Right lobe of liver (tissue), 6 donors: ENCODE measurements at regions not wholly inside any gene's neighbourhood (a gene's known extent, or its start where the extent isn't known, plus 50 kb on each side); places are given as distances from the start of the nearest gene placed in this dataset.
"Not testable (repeated sequence)": the region's sequence is repeated elsewhere in the genome, so short reads cannot be mapped to it uniquely, and the experiment has no call there.

ENCODE experiments used
- ATAC-seq, 4 donors: fragments of 200-7000 bp; cut with Tn5 transposase; one replicate each; pipeline ENCODE4 v1.9.1; 2020; ENCODE audit warnings: mild to moderate bottlenecking in 4 of 4, moderate library complexity in 4 of 4
- DNase-seq, 3 donors: peaks; one replicate each; pipeline ENCODE4 v3.0.0-alpha.2; 2020
- H3K27ac ChIP-seq, 3 donors: fragments of 200-600 bp; one replicate each; pipeline ENCODE4 v1.8.0; 2022
- H3K27me3 ChIP-seq, 2 donors: fragments of 200-600 bp; one replicate each; pipeline ENCODE4 v1.8.0; 2022
- H3K36me3 ChIP-seq, 4 donors: fragments of 200-600 bp; sonication (generic) in 1 of 4; one replicate each; pipeline versions ENCODE4 v1.5.1 to v1.8.0; 2017 to 2022; ENCODE audit warnings: control low read depth in 1 of 4
- H3K4me1 ChIP-seq, 4 donors: fragments of 200-600 bp; sonication (generic) in 1 of 4; one replicate each; pipeline versions ENCODE4 v1.5.1 to v1.8.0; 2017 to 2022; ENCODE audit warnings: control low read depth in 1 of 4
- H3K4me3 ChIP-seq, 3 donors: fragments of 200-600 bp; one replicate each; pipeline ENCODE4 v1.8.0; 2022
- H3K9me3 ChIP-seq, 4 donors: fragments of 200-600 bp; sonication (generic) in 1 of 4; one replicate each; pipeline versions ENCODE4 v1.5.1 to v1.8.0; 2017 to 2022; ENCODE audit warnings: control low read depth in 1 of 4
- CTCF ChIP-seq, 4 donors: fragments of 200-600 bp in 3 of 4; fragments of 450-650 bp in 1 of 4; IDR thresholded peaks; one replicate each; pipeline versions ENCODE4 v1.5.1 to v1.8.0; 2016 to 2022; ENCODE audit warnings: antibody characterized with exemption in 4 of 4, mild to moderate bottlenecking in 2 of 4
- POLR2A ChIP-seq: fragments of 450-650 bp; IDR thresholded peaks from one replicate; pipeline ENCODE4 v1.6.1; 2017; ENCODE audit warnings: antibody characterized with exemption, mild to moderate bottlenecking
- WGBS: methylation state at CpG from one replicate; pipeline ENCODE4 v1.1.6; 2018; ENCODE audit warnings: low coverage, low lambda C conversion rate; ENCODE audit not compliant: insufficient coverage; ENCODE audit errors: missing lambda C conversion rate; 5-methylcytosine and 5-hydroxymethylcytosine counted together
- intact Hi-C, 2 donors: fragments of 100-400 bp; cut with DNase I; formaldehyde crosslinking; loops; one replicate each; pipeline versions ENCODE4 v1.11.2 to v1.14.1; 2022
- donor health status: DM: no; HTN: yes; CAD: no.
- donor health status: DM: no; HTN: no; CAD: no.
- donor health status: DM: no; HTN: no; CAD: no.
- donor health status: DM: no; HTN: yes; CAD: no.
- donor health status: DM: no; HTN: yes; CAD: no.

- DNase-seq (no peak), ATAC-seq (no peak)
- no peaks in the 10 kb centered on the region for H3K36me3 ChIP-seq
- no peaks in the 10 kb centered on the region for H3K4me1 ChIP-seq
- H3K4me3 ChIP-seq: no peak overlapping the region
- intact Hi-C loops: no loop called here
- no peaks in the 10 kb centered on the region for H3K9me3 ChIP-seq
- no peaks in the 10 kb centered on the region for H3K27me3 ChIP-seq
- TF ChIP-seq POLR2A: no peak
- TF ChIP-seq CTCF (IDR thresholded peaks at IDR 0.05): no peak
- H3K27ac ChIP-seq: no peak overlapping the region
- 42% methylated on average over 4 of the region's 4 CpGs for WGBS
Observed at GRCh38 chr16:5222761-5223160, 125.2 kb upstream of the EEF2KMT start.

GRCh38 chr16:5221831-5222230 is 124.2 kb upstream of the EEF2KMT start:
- H3K36me3 ChIP-seq, H3K9me3 ChIP-seq, H3K4me3 ChIP-seq, H3K4me1 ChIP-seq, H3K27me3 ChIP-seq, ATAC-seq, H3K27ac ChIP-seq, intact Hi-C loops, DNase-seq: not testable (repeated sequence)
- 80% methylated on average over 1 of the region's 20 CpGs for WGBS

- no peaks in the 10 kb centered on the region for H3K27me3 ChIP-seq
- DNase-seq: no peak
- no peaks in the 10 kb centered on the region for H3K4me1 ChIP-seq
- no peak for TF ChIP-seq CTCF (IDR thresholded peaks at IDR 0.05)
- no peak for TF ChIP-seq POLR2A
- H3K36me3 ChIP-seq: no peaks in the 10 kb centered on the region
- no peaks in the 10 kb centered on the region for H3K9me3 ChIP-seq
- H3K27ac ChIP-seq: no peak overlapping the region
- no peak for ATAC-seq
- WGBS: 71% methylated on average over 4 of the region's 4 CpGs
- H3K4me3 ChIP-seq: no peak overlapping the region
- intact Hi-C loops: no loop called here
Observed at GRCh38 chr16:5220705-5221104, 123.1 kb upstream of the EEF2KMT start.

- H3K9me3 ChIP-seq: no peaks in the 10 kb centered on the region
- H3K36me3 ChIP-seq: no peaks in the 10 kb centered on the region
- no peak for TF ChIP-seq POLR2A
- TF ChIP-seq CTCF (IDR thresholded peaks at IDR 0.05): no peak
- ATAC-seq (no peak), DNase-seq (no peak)
- intact Hi-C loops: no loop called here
- no peaks in the 10 kb centered on the region for H3K4me1 ChIP-seq
- no peak overlapping the region for H3K27ac ChIP-seq
- H3K27me3 ChIP-seq: no peaks in the 10 kb centered on the region
- 70% methylated on average over 4 of the region's 4 CpGs for WGBS
- no peak overlapping the region for H3K4me3 ChIP-seq
Observed at GRCh38 chr16:5216441-5217080, 119.0 kb upstream of the EEF2KMT start.

GRCh38 chr16:5215901-5216300 is 118.3 kb upstream of the EEF2KMT start:
- H3K4me1 ChIP-seq: no peaks in the 10 kb centered on the region
- no peaks in the 10 kb centered on the region for H3K27me3 ChIP-seq
- TF ChIP-seq POLR2A (no peak), CTCF (IDR thresholded peaks at IDR 0.05) (no peak)
- intact Hi-C loops: no loop called here
- no peaks in the 10 kb centered on the region for H3K9me3 ChIP-seq
- H3K27ac ChIP-seq: no peak overlapping the region
- DNase-seq (no peak), ATAC-seq (no peak)
- WGBS: 6% methylated on average over 1 of the region's 2 CpGs
- H3K36me3 ChIP-seq: no peaks in the 10 kb centered on the region
- H3K4me3 ChIP-seq: no peak overlapping the region
